Neuronal stem cell (in vitro differentiated cells): ENCODE measurements at regions not wholly inside any gene's neighbourhood (a gene's known extent, or its start where the extent isn't known, plus 50 kb on each side); places are given as distances from the start of the nearest gene placed in this dataset.

ENCODE experiments used
- DNase-seq: peaks from one replicate; pipeline ENCODE4 v3.0.0-alpha.2; 2013; ENCODE audit warnings: low spot score
- H2AFZ ChIP-seq: one replicate; pipeline ENCODE4 v1.6.1; 2013; ENCODE audit warnings: mild to moderate bottlenecking, low read length, inconsistent platforms
- H2AK5ac ChIP-seq: 2 replicates; pipeline ENCODE4 v1.6.1; 2013; ENCODE audit warnings: low read depth, mild to moderate bottlenecking, inconsistent platforms, low read length, moderate library complexity, mixed read lengths
- H2BK120ac ChIP-seq: 2 replicates; pipeline ENCODE4 v1.6.1; 2013; ENCODE audit warnings: low read depth, mild to moderate bottlenecking, inconsistent platforms, low read length, moderate library complexity, mixed read lengths
- H2BK12ac ChIP-seq: one replicate; pipeline ENCODE4 v1.6.1; 2013; ENCODE audit warnings: low read length, inconsistent platforms
- H2BK15ac ChIP-seq: 2 replicates; pipeline ENCODE4 v1.6.1; 2013; ENCODE audit warnings: mild to moderate bottlenecking, low read length, inconsistent platforms, mixed read lengths
- H2BK5ac ChIP-seq: one replicate; pipeline ENCODE4 v1.6.1; 2013; ENCODE audit warnings: inconsistent platforms, mild to moderate bottlenecking, low read length, moderate library complexity
- H3K14ac ChIP-seq: one replicate; pipeline ENCODE4 v1.6.1; 2013; ENCODE audit warnings: low read length, inconsistent platforms
- H3K18ac ChIP-seq: 2 replicates; pipeline ENCODE4 v1.6.1; 2013; ENCODE audit warnings: low read length, inconsistent platforms
- H3K23ac ChIP-seq: 2 replicates; pipeline ENCODE4 v1.6.1; 2013; ENCODE audit warnings: low read depth, mild to moderate bottlenecking, mixed read lengths, low read length, inconsistent platforms; ENCODE audit not compliant: poor library complexity
- H3K27ac ChIP-seq: replicated peaks from 3 replicates; pipeline ENCODE4 v1.5.1; 2013; ENCODE audit warnings: low read length, inconsistent platforms
- H3K27me3 ChIP-seq, 3 experiments: 2 replicates each; pipeline ENCODE4 v1.6.1; 2013; ENCODE audit warnings: low read length in 3 of 3, mild to moderate bottlenecking in 2 of 3, inconsistent platforms in 1 of 3, low read depth in 1 of 3, mixed read lengths in 1 of 3, moderate library complexity in 1 of 3; ENCODE audit not compliant: control insufficient read depth in 3 of 3, insufficient read depth in 3 of 3
- H3K36me3 ChIP-seq, 2 donors: replicated peaks in 1 of 2; 2 replicates each; pipeline ENCODE4 v1.6.1; 2013; ENCODE audit warnings: low read length in 2 of 2; ENCODE audit not compliant: control insufficient read depth in 2 of 2, insufficient read depth in 2 of 2
- H3K4ac ChIP-seq: 2 replicates; pipeline ENCODE4 v1.6.1; 2013; ENCODE audit warnings: inconsistent platforms, mild to moderate bottlenecking, low read length, moderate library complexity
- H3K4me1 ChIP-seq, 2 donors: 1 replicate in 1 of 2; 2 replicates in 1 of 2; pipeline ENCODE4 v1.6.1; 2013; ENCODE audit warnings: low read length in 2 of 2, low read depth in 1 of 2; ENCODE audit not compliant: control insufficient read depth in 2 of 2, insufficient read depth in 1 of 2
- H3K4me2 ChIP-seq: one replicate; pipeline ENCODE4 v1.6.1; 2013; ENCODE audit warnings: mild to moderate bottlenecking, low read length, inconsistent platforms; ENCODE audit not compliant: insufficient read depth, poor library complexity, severe bottlenecking
- H3K4me3 ChIP-seq, 2 donors: 2 replicates each; pipeline ENCODE4 v1.5.1; 2013; ENCODE audit warnings: low read length in 2 of 2, mild to moderate bottlenecking in 2 of 2, inconsistent platforms in 1 of 2, moderate library complexity in 1 of 2
- H3K79me1 ChIP-seq: one replicate; pipeline ENCODE4 v1.6.1; 2013; ENCODE audit warnings: low read depth, mild to moderate bottlenecking, inconsistent platforms, low read length, moderate library complexity
- H3K9ac ChIP-seq: one replicate; pipeline ENCODE4 v1.6.1; 2013; ENCODE audit warnings: mild to moderate bottlenecking, low read depth, low read length, inconsistent platforms; ENCODE audit not compliant: poor library complexity
- H3K9me3 ChIP-seq, 2 donors: replicated peaks in 1 of 2; 2 replicates each; pipeline versions ENCODE3 to v1.6.1; 2013; ENCODE audit warnings: low read length in 2 of 2, mild to moderate bottlenecking in 2 of 2, inconsistent platforms in 1 of 2, low read depth in 1 of 2, mixed read lengths in 1 of 2, moderate library complexity in 1 of 2; ENCODE audit not compliant: control insufficient read depth in 2 of 2, insufficient read depth in 1 of 2
- H4K8ac ChIP-seq: one replicate; pipeline ENCODE4 v1.6.1; 2013; ENCODE audit warnings: low read depth, mild to moderate bottlenecking, inconsistent platforms, low read length, moderate library complexity
- H4K91ac ChIP-seq: one replicate; pipeline ENCODE4 v1.6.1; 2013; ENCODE audit warnings: low read length, low read depth, mild to moderate bottlenecking, inconsistent platforms; ENCODE audit not compliant: poor library complexity
- WGBS, 2 donors: extraction: QIAGEN DNeasy Blood & Tissue Kit; methylation state at CpG; one replicate each; pipeline ENCODE4 v1.1.7; 2013; ENCODE audit warnings: missing lambda C conversion rate in 2 of 2, mixed read lengths in 1 of 2; ENCODE audit not compliant: insufficient read length in 2 of 2, insufficient replicate concordance in 1 of 2; ENCODE audit errors: extremely low coverage in 2 of 2; 5-methylcytosine and 5-hydroxymethylcytosine counted together

DNA sequence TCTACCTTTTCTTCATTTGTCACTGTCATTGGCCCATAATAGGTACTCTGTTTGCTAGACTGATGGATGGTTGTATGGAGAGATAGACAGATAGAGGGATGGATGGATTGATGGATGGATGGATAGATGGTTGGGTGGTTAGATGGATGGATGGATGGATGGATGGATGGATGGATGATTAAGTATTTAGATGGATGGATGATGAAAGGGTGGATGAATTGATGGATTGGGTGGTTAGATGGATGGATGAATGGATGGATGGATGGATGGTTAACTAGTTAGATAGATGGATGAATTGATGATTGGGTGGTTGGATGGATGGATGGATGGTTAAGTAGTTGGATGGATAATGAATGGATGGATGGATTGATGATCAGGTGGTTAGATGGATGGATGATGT lies 334.7 kb upstream of the AUTS2 start:
- no peak overlapping the region for H3K18ac ChIP-seq
- no peak overlapping the region for H2BK15ac ChIP-seq
- H3K9me3 ChIP-seq = peaks cover 0 to 2% of the 10 kb centered on the region in 2 donors
- no peak overlapping the region for H2BK12ac ChIP-seq
- H3K36me3 ChIP-seq = no peaks in the 10 kb centered on the region
- H3K4me3 ChIP-seq = no peak overlapping the region
- no peak overlapping the region for H2AK5ac ChIP-seq
- H3K4ac ChIP-seq = no peak overlapping the region
- no peak overlapping the region for H2BK5ac ChIP-seq
- no peak overlapping the region for H3K9ac ChIP-seq
- no peak for DNase-seq
- no peak overlapping the region for H2BK120ac ChIP-seq
- peaks cover 0 to 6% of the 10 kb centered on the region in 2 donors for H3K4me1 ChIP-seq
- no peak overlapping the region for H3K27ac ChIP-seq
- no peaks in the 10 kb centered on the region for H3K79me1 ChIP-seq
- no peaks in the 10 kb centered on the region for H3K27me3 ChIP-seq
- no peak overlapping the region for H2AFZ ChIP-seq
- no peak overlapping the region for H4K8ac ChIP-seq
- H4K91ac ChIP-seq = no peak overlapping the region
- no peak overlapping the region for H3K14ac ChIP-seq
- H3K23ac ChIP-seq = no peak overlapping the region
- H3K4me2 ChIP-seq = no peak overlapping the region

DNA sequence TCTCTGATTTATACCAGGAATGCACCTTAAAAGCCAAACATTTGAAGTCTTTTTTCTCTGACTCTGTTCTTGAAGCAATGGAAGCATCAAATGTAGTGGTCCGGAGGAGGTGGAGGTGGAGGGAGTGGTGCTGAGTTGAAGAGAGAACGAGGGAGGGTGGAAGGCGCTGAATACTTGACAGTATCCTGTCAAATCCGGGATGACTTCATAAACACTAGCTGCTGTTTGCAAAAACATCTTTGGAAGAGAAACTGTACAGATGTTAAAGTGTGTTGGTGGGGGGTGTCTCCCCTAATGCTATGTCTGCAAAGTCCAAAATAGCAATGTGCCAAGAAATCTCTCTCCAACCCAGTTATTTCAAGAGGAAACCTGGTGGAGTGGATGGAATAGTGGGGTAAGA lies 328.5 kb upstream of the AUTS2 start:
- Histone ChIP-seq H3K27me3 (peaks cover 0 to 2% (median 0%) of the 10 kb centered on the region in 3 experiments), H2AFZ (no peak overlapping the region)
- no CpG with 5 or more reads among the region's 4 CpGs for WGBS, 2 donors

DNA sequence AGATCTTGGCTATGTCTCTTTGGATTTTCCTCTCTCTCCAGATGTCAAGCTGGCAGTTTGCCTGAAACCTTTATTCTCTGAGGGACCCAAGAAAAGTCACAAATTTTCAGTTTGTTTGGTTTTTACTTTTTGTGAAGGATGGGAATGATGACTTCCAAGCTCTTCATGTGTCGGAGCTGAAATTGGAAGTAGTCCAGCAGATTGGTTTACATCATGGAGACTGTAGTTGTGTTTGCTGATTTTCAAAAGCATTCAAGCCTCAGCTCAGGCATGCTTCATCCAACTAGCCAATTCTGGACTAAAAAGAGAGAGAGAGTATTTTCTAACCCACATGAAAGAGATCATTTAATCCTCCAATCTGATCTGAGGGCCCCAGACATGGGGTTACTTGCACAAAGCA lies 326.2 kb upstream of the AUTS2 start:
- H4K8ac ChIP-seq = no peak overlapping the region
- no peak overlapping the region for H4K91ac ChIP-seq
- H3K36me3 ChIP-seq = no peaks in the 10 kb centered on the region
- no peak overlapping the region for H2AK5ac ChIP-seq
- no peak overlapping the region for H2BK5ac ChIP-seq
- peaks cover 0 to 2% (median 0%) of the 10 kb centered on the region in 3 experiments for H3K27me3 ChIP-seq
- H3K4me2 ChIP-seq = peak overlapping the region; percentile 14
- H3K23ac ChIP-seq = no peak overlapping the region
- H3K14ac ChIP-seq = no peak overlapping the region
- WGBS, 2 donors = no CpG with 5 or more reads among the region's 1 CpG
- no peak overlapping the region for H3K9ac ChIP-seq
- H3K4ac ChIP-seq = no peak overlapping the region
- H3K4me1 ChIP-seq = peaks cover 0 to 2% of the 10 kb centered on the region in 2 donors
- no peaks in the 10 kb centered on the region for H3K79me1 ChIP-seq
- H3K4me3 ChIP-seq = no peak overlapping the region
- no peak overlapping the region for H3K18ac ChIP-seq
- H2BK12ac ChIP-seq = no peak overlapping the region
- no peak overlapping the region for H2BK15ac ChIP-seq
- no peak overlapping the region for H2AFZ ChIP-seq
- H2BK120ac ChIP-seq = no peak overlapping the region
- no peaks in the 10 kb centered on the region for H3K9me3 ChIP-seq
- DNase-seq = no peak
- no peak overlapping the region for H3K27ac ChIP-seq

More for the DNA sequence above, 328.5 kb upstream of the AUTS2 start:
- no peak overlapping the region for H3K9ac ChIP-seq
- H3K4me2 ChIP-seq = no peak overlapping the region
- H3K4ac ChIP-seq = no peak overlapping the region
- H3K27ac ChIP-seq = no peak overlapping the region
- H2BK5ac ChIP-seq = no peak overlapping the region
- no peaks in the 10 kb centered on the region for H3K9me3 ChIP-seq
- H2BK12ac ChIP-seq = no peak overlapping the region
- no peak overlapping the region for H4K91ac ChIP-seq
- H3K18ac ChIP-seq = no peak overlapping the region
- no peak overlapping the region for H4K8ac ChIP-seq
- no peak overlapping the region for H2BK15ac ChIP-seq
- H2AK5ac ChIP-seq = no peak overlapping the region
- no peaks in the 10 kb centered on the region for H3K36me3 ChIP-seq
- H3K4me1 ChIP-seq = peaks cover 0 to 2% of the 10 kb centered on the region in 2 donors
- H3K23ac ChIP-seq = no peak overlapping the region
- DNase-seq = no peak
- H3K79me1 ChIP-seq = no peaks in the 10 kb centered on the region
- no peak overlapping the region for H3K4me3 ChIP-seq
- H3K14ac ChIP-seq = no peak overlapping the region
- H2BK120ac ChIP-seq = no peak overlapping the region

DNA sequence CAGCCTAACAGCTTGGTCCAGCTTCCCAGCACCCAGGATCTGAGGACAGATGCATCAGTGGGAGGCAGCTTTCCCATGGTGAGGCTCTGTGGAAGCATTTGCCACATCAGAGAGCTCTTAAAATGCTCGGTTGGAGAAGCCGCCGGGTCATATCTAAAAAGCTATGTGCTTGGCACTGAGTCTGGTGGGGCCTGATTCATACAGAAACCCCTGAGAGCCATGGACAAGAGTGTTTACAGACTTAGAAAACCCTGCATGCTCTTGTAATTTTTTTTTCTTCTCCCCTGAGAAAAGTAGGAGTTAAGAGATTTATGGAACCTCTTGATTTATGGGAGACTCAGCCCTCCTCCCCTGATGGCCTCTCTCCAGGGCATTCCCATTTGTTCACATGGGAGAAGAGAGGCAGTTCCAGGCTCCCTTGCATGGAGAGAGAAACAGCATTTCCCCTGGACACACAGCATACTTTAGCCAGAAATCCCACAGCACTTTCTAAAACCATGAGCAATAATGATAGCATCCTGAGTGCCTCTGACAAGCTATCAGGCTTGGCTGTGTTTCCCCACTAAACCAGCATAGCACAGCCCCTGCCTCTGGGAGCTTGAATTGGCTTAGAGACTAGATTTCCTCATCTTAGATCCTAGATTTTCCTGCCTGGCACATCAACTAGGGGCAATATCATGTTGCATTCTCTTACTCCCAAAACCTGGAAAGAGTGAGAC lies 322.1 kb upstream of the AUTS2 start:
- Histone ChIP-seq H2AK5ac (no peak overlapping the region), H2BK12ac (no peak overlapping the region), H3K23ac (no peak overlapping the region), H2AFZ (no peak overlapping the region), H4K91ac (no peak overlapping the region), H3K4me2 (no peak overlapping the region), H3K14ac (no peak overlapping the region), H3K9ac (no peak overlapping the region), H3K79me1 (no peaks in the 10 kb centered on the region), H3K4ac (no peak overlapping the region), H2BK120ac (no peak overlapping the region), H2BK5ac (no peak overlapping the region), H3K18ac (no peak overlapping the region), H3K4me1 (peaks cover 0 to 2% of the 10 kb centered on the region in 2 donors), H3K4me3 (no peak overlapping the region), H3K9me3 (no peaks in the 10 kb centered on the region), H3K27me3 (no peaks in the 10 kb centered on the region), H4K8ac (no peak overlapping the region), H2BK15ac (no peak overlapping the region), H3K27ac (no peak overlapping the region), H3K36me3 (no peaks in the 10 kb centered on the region)
- no CpG with 5 or more reads among the region's 3 CpGs for WGBS, 2 donors
- DNase-seq = no peak
